ENCODE measurements at regions not wholly inside any gene's neighbourhood (a gene's known extent, or its start where the extent isn't known, plus 50 kb on each side); places are given as distances from the start of the nearest gene placed in this dataset.
A peak's percentile ranks its signal among the peaks of the same experiment; 100 is the strongest.

- FAIRE-seq = no peak
- Histone ChIP-seq H2BK20ac (ENCODE audit: low read length) (no peak overlapping the region), H3K4ac (replicated peaks; ENCODE audit: insufficient read length, low read depth, low read length) (no peak overlapping the region), H3K9ac (replicated peaks in 1 of 4; ENCODE audit: extremely low read depth in 1 of 4, low read depth in 3 of 4, low read length in 3 of 4) (no peak overlapping the region), H3K23ac (ENCODE audit: insufficient read length) (no peak overlapping the region), H4K8ac (ENCODE audit: extremely low read depth, insufficient read depth, low read length) (no peak overlapping the region), H4K91ac (replicated peaks; ENCODE audit: insufficient read length, low read length) (no peak overlapping the region), H3K36me3 (ENCODE audit: control insufficient read depth in 2 of 4, insufficient read depth in 4 of 4, low read length in 3 of 4) (no peaks in the 10 kb centered on the region), H2BK120ac (replicated peaks; ENCODE audit: low read depth, low read length) (no peak overlapping the region), H3K79me2 (ENCODE audit: control insufficient read depth in 1 of 2, insufficient read depth in 2 of 2, low read length in 2 of 2) (no peaks in the 10 kb centered on the region), H3K23me2 (ENCODE audit: low read depth, low read length) (no peaks in the 10 kb centered on the region), H2BK12ac (ENCODE audit: low read depth, low read length) (0 out of 2 replicates have a peak overlapping the region, but pooled peaks have one; percentile 56), H2AK5ac (ENCODE audit: low read depth, low read length) (0 out of 2 replicates have a peak overlapping the region, but pooled peaks have one; percentile 3), H3K18ac (ENCODE audit: extremely low read depth, low read length) (no peak overlapping the region), H3K9me3 (ENCODE audit: insufficient read depth in 2 of 2, low read depth in 1 of 2, low read length in 1 of 2) (no peaks in the 10 kb centered on the region), H3K79me1 (ENCODE audit: low read depth, low read length) (no peaks in the 10 kb centered on the region), H4K20me1 (replicated peaks in 1 of 2; ENCODE audit: control insufficient read depth in 1 of 2, insufficient read depth in 2 of 2, low read length in 2 of 2) (no peaks in the 10 kb centered on the region), H2BK5ac (ENCODE audit: low read depth, low read length) (no peak overlapping the region), H3K27ac (ENCODE audit: low read depth, low read length) (no peak overlapping the region), H3K14ac (ENCODE audit: insufficient read length) (no peak overlapping the region), H4K5ac (ENCODE audit: insufficient read length, low read depth, low read length) (no peak overlapping the region), H2BK15ac (ENCODE audit: low read length) (no peak overlapping the region), H3K4me3 (ENCODE audit: extremely low read depth in 1 of 4, insufficient read depth in 2 of 4, low read depth in 3 of 4, low read length in 4 of 4) (no peak overlapping the region), H3K27me3 (replicated peaks in 1 of 4; ENCODE audit: control insufficient read depth in 3 of 4, extremely low read depth in 1 of 4, insufficient read depth in 3 of 4, low read length in 3 of 4) (no peaks in the 10 kb centered on the region), H3K4me1 (replicated peaks in 1 of 4; ENCODE audit: control insufficient read depth in 3 of 4, insufficient read depth in 4 of 4, low read length in 3 of 4) (peaks cover 6 to 11% (median 10%) of the 10 kb centered on the region in 4 experiments; a peak in 6 of 7 replicates), H3K4me2 (ENCODE audit: insufficient read depth in 1 of 2, low read depth in 2 of 2, low read length in 2 of 2) (no peak overlapping the region), H3K56ac (replicated peaks; ENCODE audit: insufficient read length, low read depth, low read length) (no peak overlapping the region), H2AFZ (ENCODE audit: low read length) (peak overlapping the region; percentile 1; the same call in 1 of the 2 replicates)
- TF ChIP-seq SP1 (IDR thresholded peaks at IDR 0.05; ENCODE audit: low read depth, low read length) (no peak), GABPA (IDR thresholded peaks at IDR 0.05; ENCODE audit: borderline replicate concordance, insufficient read depth, low read length) (no peak), TAF7 (optimal IDR thresholded peaks at IDR 0.05; ENCODE audit: borderline replicate concordance, low read depth, low read length) (no peak), TAF1 (IDR thresholded peaks at IDR 0.05; ENCODE audit: low read depth, low read length) (no peak), USF2 (IDR thresholded peaks at IDR 0.05; ENCODE audit: low read length) (no peak), CBX5 (IDR thresholded peaks at IDR 0.05; ENCODE audit: low read depth, low read length) (no peak), CHD2 (IDR thresholded peaks at IDR 0.05; ENCODE audit: low read length) (no peak), YY1 (IDR thresholded peaks at IDR 0.05; ENCODE audit: low read depth, low read length) (no peak), SAP30 (IDR thresholded peaks at IDR 0.05; ENCODE audit: insufficient read depth, insufficient replicate concordance, low read length) (no peak), CEBPB (IDR thresholded peaks at IDR 0.05; ENCODE audit: low read depth, low read length) (no peak), ZNF274 (IDR thresholded peaks at IDR 0.05; ENCODE audit: borderline replicate concordance, extremely low read depth, low read length) (no peak), BACH1 (IDR thresholded peaks at IDR 0.05; ENCODE audit: low read length) (no peak), EP300 (IDR thresholded peaks at IDR 0.05; ENCODE audit: borderline replicate concordance in 1 of 2, low read depth in 2 of 2, low read length in 2 of 2) (no peak)
- 75% methylated on average over 5 of the region's 5 CpGs; no CpG with 5 or more reads in 1 of the 2 experiments for WGBS, 2 experiments (ENCODE audit: extremely low coverage in 1 of 2, insufficient coverage in 1 of 2, insufficient read length in 1 of 2, insufficient replicate concordance in 2 of 2, low coverage in 1 of 2, low lambda C conversion rate in 2 of 2, missing lambda C conversion rate in 1 of 2)
- ChIA-PET POLR2A (ENCODE audit: partially characterized antibody) (no interaction called here), CTCF (ENCODE audit: partially characterized antibody) (interaction anchor here (1.2 to 1.8 kb wide), 3 partner anchors 42 to 350 kb away, joined by 3 to 5 read pairs (median 3); no protein-coding TSS in a partner anchor)
- DNase-seq (ENCODE audit: low read depth in 1 of 2, low spot score in 2 of 2) = no peak
These were observed 90.1 kb downstream of the ACKR3 start for GRCh38 chr2:236659758-236660150.

Measured in H1 (cell line).